Heart left ventricle (tissue), 13 donors: ENCODE measurements at regions not wholly inside any gene's neighbourhood (a gene's known extent, or its start where the extent isn't known, plus 50 kb on each side); places are given as distances from the start of the nearest gene placed in this dataset.

Source experiments
- CTCF ChIP-seq, 12 donors: fragments of 200-600 bp; sonication (generic) in 4 of 12; IDR thresholded peaks; one replicate each; pipeline versions ENCODE4 v1.5.0 to v1.8.0; 2018 to 2022; ENCODE audit warnings: antibody characterized with exemption in 12 of 12, mild to moderate bottlenecking in 5 of 12
- POLR2A ChIP-seq, 2 donors: fragments of 450-650 bp; IDR thresholded peaks; one replicate each; pipeline ENCODE4 v1.6.1; 2017; ENCODE audit warnings: antibody characterized with exemption in 2 of 2, mild to moderate bottlenecking in 2 of 2, moderate library complexity in 2 of 2
- donor health status: ischemic (EF 13 %, LVEDD 7.1; RV severe dilation, severe dysfunction).
- donor health status: DM: no; HTN: yes; CAD: no.
- donor health status: DM: no; HTN: no; CAD: no.
- donor health status: ischemic (EF 25% LVEDD 6.9; RV normal size, moderate dysfunction).
- donor health status: ischemic (EF 25% LVEDD 5.7; RV mildly dilated, moderate dysfunction).
- donor health status: ischemic (EF 35%, LVEDD 5.7; RV mildly dilated, moderate dysfunction).
- donor health status: nonischemic (EF 11% LVEDD 7.7; RV severe dilation, severe dysfunction).
- donor health status: DM: yes; HTN: yes; CAD: no.
- donor health status: PGD.
- donor health status: ischemic (EF 29% LVEDD 5.4; RV normal size, mild dysfunction).
- donor health status: nonischemic (EF 23%, LVEDD 6.1; RV moderate dilation, normal function).

DNA sequence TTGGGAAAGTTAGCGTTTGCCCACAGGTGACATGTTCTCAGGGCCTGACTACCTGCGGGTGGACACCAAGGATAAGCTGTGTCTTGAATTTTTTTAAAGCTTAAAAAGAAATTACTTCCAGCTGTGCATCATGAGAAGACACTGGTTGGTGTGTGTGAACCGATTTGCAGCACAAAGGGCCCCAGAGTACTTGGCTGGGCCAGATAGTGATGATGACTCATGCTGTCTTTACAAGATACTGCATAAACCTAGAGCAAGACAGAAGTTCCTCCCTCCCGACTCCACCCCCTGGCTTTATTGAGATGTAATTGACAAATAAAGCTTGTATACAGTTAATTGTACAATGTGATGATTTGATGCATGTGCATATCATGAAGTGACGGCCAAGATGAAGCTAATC, 212.8 kb downstream of the NXNL2 start:
- no peak for TF ChIP-seq CTCF (IDR thresholded peaks at IDR 0.05)
- no peak for TF ChIP-seq POLR2A (IDR thresholded peaks at IDR 0.05)
